Endothelial cell of umbilical vein (primary cell): ENCODE measurements at regions not wholly inside any gene's neighbourhood (a gene's known extent, or its start where the extent isn't known, plus 50 kb on each side); places are given as distances from the start of the nearest gene placed in this dataset.

Experiments
- CTCF ChIP-seq, 2 donors: IDR thresholded peaks; 1 replicate in 1 of 2; 2 replicates in 1 of 2; pipeline ENCODE4 v1.5.1; 2011; ENCODE audit warnings: low read length in 2 of 2, mild to moderate bottlenecking in 2 of 2, moderate library complexity in 2 of 2, control low read depth in 1 of 2, inconsistent platforms in 1 of 2, low read depth in 1 of 2; ENCODE audit not compliant: insufficient read depth in 1 of 2; ENCODE audit errors: extremely low read depth in 1 of 2
- EZH2 ChIP-seq: IDR thresholded peaks from 2 replicates; pipeline ENCODE4 v1.6.1; 2012; ENCODE audit warnings: borderline replicate concordance, low read depth, mild to moderate bottlenecking, moderate library complexity, low read length, inconsistent platforms; ENCODE audit not compliant: severe bottlenecking
- FOS ChIP-seq: IDR thresholded peaks from 2 replicates; pipeline ENCODE4 v1.6.1; 2011; ENCODE audit warnings: mild to moderate bottlenecking, low read length, moderate library complexity, borderline replicate concordance; ENCODE audit not compliant: insufficient read depth
- GATA2 ChIP-seq: IDR thresholded peaks from 2 replicates; pipeline ENCODE4 v1.7.0; 2011; ENCODE audit warnings: low read depth, mild to moderate bottlenecking, moderate library complexity, mixed read lengths, low read length; ENCODE audit not compliant: insufficient read length, insufficient read depth
- MAX ChIP-seq: IDR thresholded peaks from 2 replicates; pipeline ENCODE4 v1.6.1; 2011; ENCODE audit not compliant: insufficient read depth, insufficient read length
- MYC ChIP-seq: IDR thresholded peaks from one replicate; pipeline ENCODE4 v1.6.1; 2011; ENCODE audit warnings: mild to moderate bottlenecking, low read depth, low read length
- POLR2A ChIP-seq: IDR thresholded peaks from 2 replicates; pipeline ENCODE4 v1.6.1; 2012; ENCODE audit warnings: low read depth, mild to moderate bottlenecking, control low read depth, low read length
- POLR2AphosphoS5 ChIP-seq: IDR thresholded peaks from 2 replicates; pipeline ENCODE4 v1.6.1; 2012; ENCODE audit warnings: low read depth, mild to moderate bottlenecking, control low read depth, low read length, moderate library complexity; ENCODE audit not compliant: insufficient read depth

- no peak for TF ChIP-seq EZH2
- no peak for TF ChIP-seq MYC
- no peak for TF ChIP-seq CTCF (IDR thresholded peaks at IDR 0.05; ENCODE audit: extremely low read depth in 1 of 2, insufficient read depth in 1 of 2, low read depth in 1 of 2, low read length in 2 of 2)
- TF ChIP-seq POLR2A: no peak
- TF ChIP-seq POLR2AphosphoS5: no peak
- TF ChIP-seq GATA2: no peak
- no peak for TF ChIP-seq FOS
- TF ChIP-seq MAX: no peak
Observed at GRCh38 chr2:176421297-176422050, 152.2 kb downstream of the MTX2 start.
